ENCODE measurements at regions not wholly inside any gene's neighbourhood (a gene's known extent, or its start where the extent isn't known, plus 50 kb on each side); places are given as distances from the start of the nearest gene placed in this dataset.

- H3K36me3 ChIP-seq (replicated peaks): no peaks in the 10 kb centered on the region
Observed at GRCh38 chr1:29465755-29466154, 229.4 kb downstream of the PTPRU start.

GRCh38 chr1:29462096-29462495 is 225.8 kb downstream of the PTPRU start:
- in situ Hi-C loops (cut with HindIII; ENCODE audit: low pct_ligation_motif_present, low sequenced_read_pairs): no loop called here
- no peaks in the 10 kb centered on the region for H3K36me3 ChIP-seq (replicated peaks)
- no peak for DNase-seq
- no peaks in the 10 kb centered on the region for H3K27me3 ChIP-seq (replicated peaks)
- H3K27ac ChIP-seq: no peak overlapping the region
- H3K4me3 ChIP-seq (ENCODE audit: low read depth, low read length): no peak overlapping the region
- no peak for TF ChIP-seq CTCF (IDR thresholded peaks at IDR 0.05; ENCODE audit: low read depth, low read length, missing control alignments)

More at GRCh38 chr1:29465755-29466154, 229.4 kb downstream of the PTPRU start:
- H3K4me3 ChIP-seq (ENCODE audit: low read depth, low read length): no peak overlapping the region
- H3K27me3 ChIP-seq (replicated peaks): no peaks in the 10 kb centered on the region
- no peak overlapping the region for H3K27ac ChIP-seq
- DNase-seq: peak; percentile 27
- in situ Hi-C loops (cut with HindIII; ENCODE audit: low pct_ligation_motif_present, low sequenced_read_pairs): no loop called here
- no peak for TF ChIP-seq CTCF (IDR thresholded peaks at IDR 0.05; ENCODE audit: low read depth, low read length, missing control alignments)

- Histone ChIP-seq H3K27me3 (replicated peaks) (no peaks in the 10 kb centered on the region), H3K4me3 (ENCODE audit: low read depth, low read length) (no peak overlapping the region), H3K27ac (no peak overlapping the region), H3K36me3 (replicated peaks) (no peaks in the 10 kb centered on the region)
- DNase-seq: no peak
- TF ChIP-seq CTCF (IDR thresholded peaks at IDR 0.05; ENCODE audit: low read depth, low read length, missing control alignments): no peak
- in situ Hi-C loops (cut with HindIII; ENCODE audit: low pct_ligation_motif_present, low sequenced_read_pairs): no loop called here
Observed at GRCh38 chr1:29461115-29461739, 224.9 kb downstream of the PTPRU start.

GRCh38 chr1:29460694-29461093 is 224.4 kb downstream of the PTPRU start:
- in situ Hi-C loops (cut with HindIII; ENCODE audit: low pct_ligation_motif_present, low sequenced_read_pairs): no loop called here
- Histone ChIP-seq H3K27me3 (replicated peaks) (no peaks in the 10 kb centered on the region), H3K36me3 (replicated peaks) (no peaks in the 10 kb centered on the region), H3K27ac (no peak overlapping the region), H3K4me3 (ENCODE audit: low read depth, low read length) (no peak overlapping the region)
- DNase-seq: no peak
- no peak for TF ChIP-seq CTCF (IDR thresholded peaks at IDR 0.05; ENCODE audit: low read depth, low read length, missing control alignments)

GRCh38 chr1:29460041-29460610 is 223.8 kb downstream of the PTPRU start:
- Histone ChIP-seq H3K27ac (no peak overlapping the region), H3K36me3 (replicated peaks) (no peaks in the 10 kb centered on the region), H3K27me3 (replicated peaks) (no peaks in the 10 kb centered on the region), H3K4me3 (ENCODE audit: low read depth, low read length) (no peak overlapping the region)
- in situ Hi-C loops (cut with HindIII; ENCODE audit: low pct_ligation_motif_present, low sequenced_read_pairs): no loop called here
- TF ChIP-seq CTCF (IDR thresholded peaks at IDR 0.05; ENCODE audit: low read depth, low read length, missing control alignments): no peak
- no peak for DNase-seq

- TF ChIP-seq CTCF (IDR thresholded peaks at IDR 0.05; ENCODE audit: low read depth, low read length, missing control alignments): no peak
- in situ Hi-C loops (cut with HindIII; ENCODE audit: low pct_ligation_motif_present, low sequenced_read_pairs): no loop called here
- H3K27ac ChIP-seq: no peak overlapping the region
- no peaks in the 10 kb centered on the region for H3K27me3 ChIP-seq (replicated peaks)
- no peak overlapping the region for H3K4me3 ChIP-seq (ENCODE audit: low read depth, low read length)
- no peak for DNase-seq
- no peaks in the 10 kb centered on the region for H3K36me3 ChIP-seq (replicated peaks)
Observed at GRCh38 chr1:29459620-29459945, 223.3 kb downstream of the PTPRU start.
